ENCODE measurements at regions not wholly inside any gene's neighbourhood (a gene's known extent, or its start where the extent isn't known, plus 50 kb on each side); places are given as distances from the start of the nearest gene placed in this dataset.

GRCh38 chr6:139568151-139568955 lies 193.9 kb upstream of the CITED2 start:
- DNase-seq: no peak

- DNase-seq: no peak
Measured at GRCh38 chr6:139567095-139567494, 192.6 kb upstream of the CITED2 start.

- DNase-seq: no peak
Measured at GRCh38 chr6:139565591-139565990, 191.1 kb upstream of the CITED2 start.

GRCh38 chr6:139557547-139557946 lies 183.1 kb upstream of the CITED2 start:
- DNase-seq: no peak

- DNase-seq: no peak
Measured at GRCh38 chr6:139556532-139556931, 182.1 kb upstream of the CITED2 start.

GRCh38 chr6:139553916-139554315 lies 179.5 kb upstream of the CITED2 start:
- DNase-seq: no peak

GRCh38 chr6:139551376-139551775 lies 176.9 kb upstream of the CITED2 start:
- DNase-seq: no peak

- DNase-seq: no peak
Measured at GRCh38 chr6:139550361-139550760, 175.9 kb upstream of the CITED2 start.

- peak; percentile 14 for DNase-seq
Measured at GRCh38 chr6:139549561-139550070, 175.2 kb upstream of the CITED2 start.

- DNase-seq: no peak
Measured at GRCh38 chr6:139547804-139548203, 173.4 kb upstream of the CITED2 start.

GRCh38 chr6:139547122-139547776 lies 172.8 kb upstream of the CITED2 start:
- DNase-seq: no peak

- DNase-seq: no peak
Measured at GRCh38 chr6:139546106-139546472, 171.6 kb upstream of the CITED2 start.

GRCh38 chr6:139545206-139546105 lies 171.0 kb upstream of the CITED2 start:
- DNase-seq: no peak

- DNase-seq: no peak
Measured at GRCh38 chr6:139544701-139545057, 170.2 kb upstream of the CITED2 start.

- no peak for DNase-seq
Measured at GRCh38 chr6:139542351-139542750, 167.9 kb upstream of the CITED2 start.

GRCh38 chr6:139540894-139541293 lies 166.4 kb upstream of the CITED2 start:
- no peak for DNase-seq

- peak; percentile 95 for DNase-seq
Measured at GRCh38 chr6:139540276-139540675, 165.8 kb upstream of the CITED2 start.

- DNase-seq: no peak
Measured at GRCh38 chr6:139539852-139540251, 165.4 kb upstream of the CITED2 start.

- DNase-seq: no peak
Measured at GRCh38 chr6:139538366-139538765, 163.9 kb upstream of the CITED2 start.

GRCh38 chr6:139536751-139537617 lies 162.5 kb upstream of the CITED2 start:
- no peak for DNase-seq

- DNase-seq: peak; percentile 62
Measured at GRCh38 chr6:139534472-139535115, 160.1 kb upstream of the CITED2 start.
